Midbrain (tissue), 1 donor: ENCODE measurements at regions not wholly inside any gene's neighbourhood (a gene's known extent, or its start where the extent isn't known, plus 50 kb on each side); places are given as distances from the start of the nearest gene placed in this dataset.

Experiments used
- DNase-seq: peaks from one replicate; lab custom pipeline; 2025; lab: John Stamatoyannopoulos, UW

GRCh38 chr2:191515551-191515950 is 162.4 kb upstream of the NABP1 start:
- DNase-seq = no peak

- no peak for DNase-seq
These were observed 161.7 kb upstream of the NABP1 start for GRCh38 chr2:191516260-191516659.

GRCh38 chr2:191521608-191522208 is 156.2 kb upstream of the NABP1 start:
- DNase-seq = peak; percentile 38

GRCh38 chr2:191522478-191523120 is 155.3 kb upstream of the NABP1 start:
- no peak for DNase-seq

- no peak for DNase-seq
These were observed 151.8 kb upstream of the NABP1 start for GRCh38 chr2:191526091-191526490.

- DNase-seq = no peak
These were observed 151.4 kb upstream of the NABP1 start for GRCh38 chr2:191526536-191526935.

- DNase-seq = no peak
These were observed 150.9 kb upstream of the NABP1 start for GRCh38 chr2:191526953-191527556.

- DNase-seq = no peak
These were observed 147.3 kb upstream of the NABP1 start for GRCh38 chr2:191530618-191531017.

- no peak for DNase-seq
These were observed 144.2 kb upstream of the NABP1 start for GRCh38 chr2:191533693-191534180.

GRCh38 chr2:191537921-191538320 is 140.0 kb upstream of the NABP1 start:
- DNase-seq = no peak

GRCh38 chr2:191538334-191538903 is 139.5 kb upstream of the NABP1 start:
- no peak for DNase-seq

GRCh38 chr2:191539068-191539467 is 138.9 kb upstream of the NABP1 start:
- DNase-seq = no peak

GRCh38 chr2:191540681-191541080 is 137.3 kb upstream of the NABP1 start:
- DNase-seq = no peak

GRCh38 chr2:191543708-191544107 is 134.2 kb upstream of the NABP1 start:
- no peak for DNase-seq

GRCh38 chr2:191544461-191545062 is 133.4 kb upstream of the NABP1 start:
- DNase-seq = no peak

GRCh38 chr2:191545361-191545760 is 132.6 kb upstream of the NABP1 start:
- DNase-seq = no peak

GRCh38 chr2:191552066-191552465 is 125.9 kb upstream of the NABP1 start:
- DNase-seq = no peak

GRCh38 chr2:191554240-191554639 is 123.7 kb upstream of the NABP1 start:
- no peak for DNase-seq

GRCh38 chr2:191555092-191555742 is 122.7 kb upstream of the NABP1 start:
- peak; percentile 87 for DNase-seq

GRCh38 chr2:191556463-191556862 is 121.5 kb upstream of the NABP1 start:
- no peak for DNase-seq

GRCh38 chr2:191557841-191558240 is 120.1 kb upstream of the NABP1 start:
- no peak for DNase-seq

GRCh38 chr2:191559569-191559968 is 118.4 kb upstream of the NABP1 start:
- DNase-seq = no peak
